PC-9 (cell line): ENCODE measurements at regions not wholly inside any gene's neighbourhood (a gene's known extent, or its start where the extent isn't known, plus 50 kb on each side); places are given as distances from the start of the nearest gene placed in this dataset.

Experiments used
- BruUV-seq: library from RNA; stranded (reverse); fragments of 400-500 nt; replicated peaks from 2 replicates; lab custom pipeline; 2021; lab: Mats Ljungman, UMichigan
- CTCF ChIA-PET: fragments of 300-600 bp; sonication (Branson Sonifier 250); formaldehyde crosslinking; loops from one replicate; lab custom pipeline; 2022; ENCODE audit warnings: antibody characterized with exemption; lab: Charles Lee
- POLR2A ChIA-PET: fragments of 300-600 bp; sonication (Branson Sonifier 250); formaldehyde crosslinking; loops from one replicate; lab custom pipeline; 2022; ENCODE audit warnings: antibody characterized with exemption; ENCODE audit not compliant: unreplicated experiment; lab: Charles Lee
- DNase-seq, 2 experiments: peaks; one replicate each; pipeline versions ENCODE4 v3.0.0 to v3.0.0-alpha.2; 2015 to 2022; ENCODE audit warnings: mixed read lengths in 1 of 2
- H2AFZ ChIP-seq: fragments of 200-600 bp; sonication (generic); 2 replicates; pipeline ENCODE4 v1.8.1; 2017; ENCODE audit warnings: antibody characterized with exemption
- H3F3A ChIP-seq: fragments of 200-600 bp; sonication (generic); 2 replicates; pipeline ENCODE4 v1.8.1; 2017; ENCODE audit warnings: antibody characterized with exemption, mild to moderate bottlenecking, low read depth; ENCODE audit not compliant: insufficient read depth
- H3K27ac ChIP-seq: fragments of 200-600 bp; sonication (generic); 2 replicates; pipeline ENCODE4 v1.6.1; 2016; ENCODE audit warnings: mixed run types
- H3K27me3 ChIP-seq: fragments of 200-600 bp; sonication (generic); 2 replicates; pipeline ENCODE4 v1.6.1; 2016; ENCODE audit warnings: low read depth, mixed run types; ENCODE audit not compliant: insufficient read depth
- H3K36me3 ChIP-seq: fragments of 200-600 bp; sonication (generic); 2 replicates; pipeline ENCODE4 v1.6.1; 2016; ENCODE audit warnings: low read depth, mixed run types
- H3K4me1 ChIP-seq: fragments of 200-600 bp; sonication (generic); replicated peaks from 2 replicates; pipeline ENCODE4 v1.6.1; 2016; ENCODE audit warnings: mixed run types; ENCODE audit not compliant: insufficient read depth
- H3K4me2 ChIP-seq: fragments of 200-600 bp; sonication (generic); 2 replicates; pipeline ENCODE4 v1.6.1; 2017; ENCODE audit warnings: mixed run types
- H3K4me3 ChIP-seq: fragments of 200-600 bp; sonication (generic); 2 replicates; pipeline ENCODE4 v1.6.1; 2016; ENCODE audit warnings: mixed run types
- H3K79me2 ChIP-seq: fragments of 200-600 bp; sonication (generic); 2 replicates; pipeline ENCODE4 v1.6.1; 2017; ENCODE audit warnings: low read depth, mixed run types
- H3K9me2 ChIP-seq: fragments of 200-600 bp; sonication (generic); 2 replicates; pipeline ENCODE4 v1.8.1; 2017; ENCODE audit warnings: mild to moderate bottlenecking; ENCODE audit not compliant: insufficient read depth
- H3K9me3 ChIP-seq: fragments of 200-600 bp; sonication (generic); 2 replicates; pipeline ENCODE4 v1.8.1; 2016; ENCODE audit warnings: low read depth; ENCODE audit not compliant: insufficient read depth
- H4K20me1 ChIP-seq: fragments of 200-600 bp; sonication (generic); 2 replicates; pipeline ENCODE4 v1.8.1; 2017; ENCODE audit not compliant: insufficient read depth
- CTCF ChIP-seq: fragments of 200-600 bp; sonication (generic); conservative IDR thresholded peaks from 2 replicates; pipeline ENCODE4 v1.6.1; 2017; ENCODE audit warnings: mixed run types, antibody characterized with exemption, mild to moderate bottlenecking, moderate library complexity
- EZH2 ChIP-seq: fragments of 200-600 bp; sonication (generic); IDR thresholded peaks from 2 replicates; pipeline ENCODE4 v1.8.0; 2017; ENCODE audit warnings: antibody characterized with exemption, low read depth
- intact Hi-C: fragments of 100-400 bp; cut with micrococcal nuclease; formaldehyde crosslinking; loops from one replicate; pipeline ENCODE4 v1.10.0; 2022; ENCODE audit not compliant: unreplicated experiment

DNA sequence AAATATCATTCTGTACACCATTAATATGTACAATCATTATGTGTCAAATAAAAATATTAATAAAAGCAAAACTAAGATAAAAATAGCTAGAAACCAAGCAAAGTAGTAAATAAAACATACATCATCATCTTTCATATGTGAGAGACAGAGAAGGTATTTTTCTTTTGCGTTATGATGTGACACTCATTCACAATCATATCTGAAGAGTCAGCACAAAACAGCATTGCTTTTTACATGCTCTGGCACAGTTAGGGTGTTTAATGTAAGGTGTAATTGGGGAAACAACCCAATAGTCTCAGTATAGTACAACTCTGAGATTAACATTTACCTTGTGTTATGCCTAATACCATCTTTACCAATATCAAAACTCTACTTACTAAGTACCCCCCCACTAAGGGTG lies 376.6 kb downstream of the TMA16 start:
- ChIA-PET CTCF (no interaction called here), POLR2A (no interaction called here)
- TF ChIP-seq EZH2 (no peak), CTCF (no peak)
- DNase-seq: no peak
- Histone ChIP-seq H3K9me3 (no peaks in the 10 kb centered on the region), H3K27ac (no peak overlapping the region), H3K79me2 (no peaks in the 10 kb centered on the region), H3K9me2 (no peaks in the 10 kb centered on the region), H4K20me1 (no peaks in the 10 kb centered on the region), H3F3A (no peaks in the 10 kb centered on the region), H2AFZ (no peak overlapping the region), H3K36me3 (no peaks in the 10 kb centered on the region), H3K4me1 (no peaks in the 10 kb centered on the region), H3K4me3 (no peak overlapping the region), H3K27me3 (no peaks in the 10 kb centered on the region), H3K4me2 (no peak overlapping the region)
- no TSS peak for BruUV-seq
- intact Hi-C loops: no loop called here

DNA sequence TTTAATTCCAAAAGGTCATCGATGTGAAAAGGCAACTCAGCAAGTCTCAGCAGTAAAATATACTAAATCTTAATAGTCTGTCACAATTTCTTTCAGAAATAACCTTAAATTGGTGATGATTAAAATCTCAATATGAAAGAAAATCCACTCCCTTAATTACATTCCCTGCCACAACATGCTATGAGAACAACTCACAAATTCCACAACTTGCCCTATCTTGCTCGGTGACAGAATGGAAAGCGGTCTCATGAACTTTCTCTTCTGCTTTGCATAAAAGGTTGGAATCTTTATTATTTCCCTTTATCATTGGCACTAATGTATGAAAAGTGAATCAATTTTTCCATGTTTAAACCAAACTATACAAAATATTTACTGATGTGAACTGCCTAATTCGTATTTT lies 380.8 kb downstream of the TMA16 start:
- Histone ChIP-seq H3K4me3 (no peak overlapping the region), H4K20me1 (no peaks in the 10 kb centered on the region), H3K9me3 (no peaks in the 10 kb centered on the region), H3K9me2 (no peaks in the 10 kb centered on the region), H3K79me2 (no peaks in the 10 kb centered on the region), H3K36me3 (no peaks in the 10 kb centered on the region), H2AFZ (no peak overlapping the region), H3K27ac (no peak overlapping the region), H3K4me1 (no peaks in the 10 kb centered on the region), H3K4me2 (no peak overlapping the region), H3K27me3 (no peaks in the 10 kb centered on the region), H3F3A (no peaks in the 10 kb centered on the region)
- TF ChIP-seq CTCF (no peak), EZH2 (no peak)
- no peak for DNase-seq
- POLR2A ChIA-PET: no interaction called here
- CTCF ChIA-PET: no interaction called here
- BruUV-seq: no TSS peak
- intact Hi-C loops: no loop called here

DNA sequence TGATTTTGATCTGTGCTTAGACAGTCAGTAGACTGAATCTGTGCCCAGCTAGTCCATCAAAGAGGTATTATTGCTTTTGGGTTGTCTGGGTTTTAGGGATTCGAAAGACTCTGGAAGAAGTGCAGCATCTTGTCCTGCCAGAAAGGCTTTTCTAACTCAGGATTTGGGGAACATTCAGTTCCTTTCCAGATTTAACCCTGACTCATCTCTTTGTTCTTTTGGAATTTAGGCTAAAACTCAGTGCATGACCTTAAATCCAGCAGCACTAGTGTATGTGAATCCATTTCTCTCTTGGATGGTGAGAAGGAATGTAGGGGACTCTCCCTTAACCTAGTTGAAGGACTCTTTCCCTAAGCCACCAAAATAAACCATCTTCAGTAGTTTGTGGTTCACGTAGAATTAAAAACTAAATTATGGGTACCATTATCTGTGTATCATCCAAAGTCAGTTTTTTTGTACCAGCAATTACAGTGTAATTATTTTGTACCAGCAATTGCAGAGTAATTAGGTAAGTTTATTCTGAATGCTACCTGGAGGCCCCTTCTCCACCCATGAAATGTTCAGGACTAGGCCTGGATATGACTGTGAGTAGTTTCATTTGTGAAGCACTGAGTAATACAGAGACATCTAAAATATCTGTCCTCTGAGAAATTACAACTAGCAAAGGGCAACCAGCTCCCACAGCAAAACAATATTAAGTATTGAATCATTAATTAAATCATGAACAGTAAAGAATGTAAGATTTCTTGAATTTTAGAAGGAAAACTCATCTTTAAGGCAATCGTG lies 384.0 kb downstream of the TMA16 start:
- BruUV-seq: no TSS peak
- ChIA-PET CTCF (no interaction called here), POLR2A (no interaction called here)
- H4K20me1 ChIP-seq: no peaks in the 10 kb centered on the region
- H3F3A ChIP-seq: no peaks in the 10 kb centered on the region
- no peak overlapping the region for H3K4me2 ChIP-seq
- no peak overlapping the region for H3K27ac ChIP-seq
- no peak overlapping the region for H2AFZ ChIP-seq
- DNase-seq: no peak
- no peaks in the 10 kb centered on the region for H3K9me2 ChIP-seq
- H3K79me2 ChIP-seq: no peaks in the 10 kb centered on the region
- no peaks in the 10 kb centered on the region for H3K9me3 ChIP-seq
- H3K36me3 ChIP-seq: no peaks in the 10 kb centered on the region
- H3K27me3 ChIP-seq: no peaks in the 10 kb centered on the region
- no peak for TF ChIP-seq EZH2
- TF ChIP-seq CTCF: no peak
- intact Hi-C loops: no loop called here
- no peaks in the 10 kb centered on the region for H3K4me1 ChIP-seq
- no peak overlapping the region for H3K4me3 ChIP-seq
